GM23248 (cell line): ENCODE measurements at regions not wholly inside any gene's neighbourhood (a gene's known extent, or its start where the extent isn't known, plus 50 kb on each side); places are given as distances from the start of the nearest gene placed in this dataset.

Experiments
- DNase-seq: peaks from one replicate; pipeline ENCODE4 v3.0.0-alpha.2; 2015
- H2AFZ ChIP-seq: fragments of 200-600 bp; sonication (generic); 2 replicates; pipeline ENCODE4 v1.6.1; 2016; ENCODE audit warnings: antibody characterized with exemption
- H3F3A ChIP-seq: fragments of 200-600 bp; sonication (generic); 2 replicates; pipeline ENCODE4 v1.6.1; 2016; ENCODE audit warnings: mild to moderate bottlenecking, antibody characterized with exemption, mixed run types; ENCODE audit not compliant: insufficient read depth
- H3K27ac ChIP-seq: fragments of 200-600 bp; sonication (generic); 2 replicates; pipeline ENCODE4 v1.5.1; 2016; ENCODE audit warnings: mild to moderate bottlenecking
- H3K27me3 ChIP-seq: fragments of 200-600 bp; sonication (generic); replicated peaks from 2 replicates; pipeline ENCODE4 v1.6.1; 2016; ENCODE audit warnings: mild to moderate bottlenecking; ENCODE audit not compliant: insufficient read depth
- H3K36me3 ChIP-seq: fragments of 200-600 bp; sonication (generic); 2 replicates; pipeline ENCODE4 v1.6.1; 2016; ENCODE audit warnings: low read depth, mild to moderate bottlenecking
- H3K4me1 ChIP-seq: fragments of 200-600 bp; sonication (generic); 2 replicates; pipeline ENCODE4 v1.6.1; 2016; ENCODE audit warnings: mild to moderate bottlenecking; ENCODE audit not compliant: insufficient read depth
- H3K4me2 ChIP-seq: fragments of 200-600 bp; sonication (generic); one replicate; pipeline ENCODE4 v1.6.1; 2016; ENCODE audit warnings: mild to moderate bottlenecking; ENCODE audit not compliant: unreplicated experiment
- H3K4me3 ChIP-seq: fragments of 200-600 bp; sonication (generic); 2 replicates; pipeline ENCODE4 v1.5.1; 2016; ENCODE audit warnings: mild to moderate bottlenecking
- H3K79me2 ChIP-seq: fragments of 200-600 bp; sonication (generic); 2 replicates; pipeline ENCODE4 v1.6.1; 2016; ENCODE audit warnings: mild to moderate bottlenecking; ENCODE audit not compliant: insufficient read depth
- H3K9ac ChIP-seq: fragments of 200-600 bp; sonication (generic); 2 replicates; pipeline ENCODE4 v1.6.1; 2016; ENCODE audit warnings: mild to moderate bottlenecking
- H3K9me2 ChIP-seq: fragments of 200-600 bp; sonication (generic); 2 replicates; pipeline ENCODE4 v1.6.1; 2016; ENCODE audit warnings: mixed run types, mild to moderate bottlenecking, moderate library complexity; ENCODE audit not compliant: insufficient read depth
- H3K9me3 ChIP-seq: fragments of 200-600 bp; sonication (generic); one replicate; pipeline ENCODE4 v1.6.1; 2017; ENCODE audit warnings: low read depth
- H4K20me1 ChIP-seq: fragments of 200-600 bp; sonication (generic); 2 replicates; pipeline ENCODE4 v1.6.0; 2016; ENCODE audit not compliant: insufficient read depth
- EZH2 ChIP-seq: fragments of 200-600 bp; sonication (generic); IDR thresholded peaks from 2 replicates; pipeline ENCODE4 v1.6.1; 2018; ENCODE audit warnings: antibody characterized with exemption, mild to moderate bottlenecking; ENCODE audit not compliant: insufficient read depth, poor library complexity, severe bottlenecking
- EZH2phosphoT487 ChIP-seq: fragments of 200-600 bp; sonication (generic); IDR thresholded peaks from 2 replicates; pipeline ENCODE4 v1.6.1; 2018; ENCODE audit warnings: antibody characterized with exemption, moderate library complexity, mild to moderate bottlenecking, low read depth; ENCODE audit not compliant: insufficient read depth
- WGBS, 2 experiments: methylation state at CpG; one replicate each; pipeline ENCODE4 v1.1.6; 2015 to 2017; ENCODE audit warnings: low lambda C conversion rate in 2 of 2, low coverage in 1 of 2; ENCODE audit errors: missing lambda C conversion rate in 2 of 2; 5-methylcytosine and 5-hydroxymethylcytosine counted together
- in situ Hi-C: fragments of 300-500 bp; cut with MboI; formaldehyde crosslinking; loops from 2 replicates; pipeline ENCODE4 v1.15.0; 2020

GRCh38 chr5:107251151-107251550 is 419.6 kb downstream of the EFNA5 start:
- no peak for TF ChIP-seq EZH2phosphoT487
- TF ChIP-seq EZH2 = no peak
- no peak overlapping the region for H3K9ac ChIP-seq
- H3K9me2 ChIP-seq = no peaks in the 10 kb centered on the region
- no peaks in the 10 kb centered on the region for H3F3A ChIP-seq
- no peak overlapping the region for H3K4me2 ChIP-seq
- in situ Hi-C loops = no loop called here
- H3K27me3 ChIP-seq = peaks cover 3% of the 10 kb centered on the region; the same call in 1 of the 2 replicates
- 0 to 5% methylated on average over 2 of the region's 2 CpGs for WGBS, 2 experiments
- H3K4me1 ChIP-seq = no peaks in the 10 kb centered on the region
- no peak overlapping the region for H3K4me3 ChIP-seq
- H3K36me3 ChIP-seq = no peaks in the 10 kb centered on the region
- H2AFZ ChIP-seq = no peak overlapping the region
- no peaks in the 10 kb centered on the region for H3K79me2 ChIP-seq
- no peak overlapping the region for H3K27ac ChIP-seq
- no peaks in the 10 kb centered on the region for H4K20me1 ChIP-seq
- no peak for DNase-seq
- no peaks in the 10 kb centered on the region for H3K9me3 ChIP-seq

DNA sequence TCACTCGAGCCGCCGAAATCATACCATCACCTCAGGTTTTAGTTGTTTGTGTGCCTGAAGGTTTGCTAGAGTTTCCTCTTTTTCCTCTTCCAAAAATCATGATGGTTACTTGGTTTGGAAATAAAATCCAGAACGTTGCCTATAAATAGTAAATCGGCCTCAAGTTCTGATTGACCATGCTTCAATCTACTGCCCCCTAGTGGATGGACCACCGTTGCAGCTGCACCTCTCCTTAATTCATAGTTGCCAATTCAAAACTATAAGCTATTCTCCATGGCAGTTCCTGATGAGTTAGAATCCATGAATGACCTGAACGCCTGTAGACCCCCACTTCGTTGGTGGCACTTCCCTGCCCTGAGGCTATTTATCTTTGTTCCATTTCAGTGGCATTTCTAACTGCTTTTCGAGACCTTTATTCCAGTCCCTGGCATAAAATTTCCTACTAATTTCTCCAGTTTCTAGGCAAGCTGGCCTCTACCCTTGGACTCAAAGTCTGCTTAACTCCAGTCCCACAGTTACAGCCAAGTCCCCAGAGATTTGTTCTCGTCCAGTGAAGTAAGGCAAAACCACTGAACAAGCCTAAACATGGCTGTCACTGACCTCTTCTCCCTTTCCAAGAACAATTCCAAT is 422.6 kb downstream of the EFNA5 start:
- peak; percentile 25 for DNase-seq
- 33 to 36% methylated on average over 10 of the region's 10 CpGs for WGBS, 2 experiments

DNA sequence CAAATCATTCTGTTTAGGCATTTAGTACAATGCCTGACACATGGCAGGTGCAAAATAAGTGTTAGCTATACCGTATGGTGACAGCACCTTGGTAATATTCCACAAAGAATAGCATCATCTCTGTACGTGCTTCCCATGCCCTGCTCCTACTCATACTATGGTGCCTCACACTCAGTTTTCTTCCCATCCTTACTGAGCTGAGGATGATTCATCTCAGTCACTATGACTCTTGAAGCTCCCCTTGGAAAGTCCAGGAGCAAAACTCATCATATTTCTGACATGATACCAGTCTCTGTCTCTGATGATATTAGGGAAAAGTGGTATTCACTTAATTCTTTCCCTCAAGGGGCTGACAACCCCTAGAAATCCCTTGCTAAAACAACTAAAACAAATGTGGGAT is 423.3 kb downstream of the EFNA5 start:
- H3K4me2 ChIP-seq = no peak overlapping the region
- H3K9me3 ChIP-seq = no peaks in the 10 kb centered on the region
- H3K9me2 ChIP-seq = no peaks in the 10 kb centered on the region
- WGBS, 2 experiments = 51 to 61% methylated on average over 2 of the region's 2 CpGs
- no peaks in the 10 kb centered on the region for H3K79me2 ChIP-seq
- H3K4me3 ChIP-seq = no peak overlapping the region
- peaks cover 3% of the 10 kb centered on the region; the same call in 1 of the 2 replicates for H3K27me3 ChIP-seq
- H3K36me3 ChIP-seq = no peaks in the 10 kb centered on the region
- TF ChIP-seq EZH2 (no peak), EZH2phosphoT487 (no peak)
- no peak overlapping the region for H2AFZ ChIP-seq
- in situ Hi-C loops = no loop called here
- H4K20me1 ChIP-seq = no peaks in the 10 kb centered on the region
- H3K27ac ChIP-seq = no peak overlapping the region
- no peaks in the 10 kb centered on the region for H3K4me1 ChIP-seq
- peak; percentile 6 for DNase-seq
- H3K9ac ChIP-seq = no peak overlapping the region
- H3F3A ChIP-seq = no peaks in the 10 kb centered on the region

More for the DNA sequence above, 422.6 kb downstream of the EFNA5 start:
- no peaks in the 10 kb centered on the region for H4K20me1 ChIP-seq
- H3K79me2 ChIP-seq = no peaks in the 10 kb centered on the region
- H3F3A ChIP-seq = no peaks in the 10 kb centered on the region
- no peak overlapping the region for H3K4me2 ChIP-seq
- TF ChIP-seq EZH2phosphoT487 = no peak
- no peak for TF ChIP-seq EZH2
- H3K4me1 ChIP-seq = no peaks in the 10 kb centered on the region
- no peak overlapping the region for H2AFZ ChIP-seq
- in situ Hi-C loops = no loop called here
- H3K27ac ChIP-seq = no peak overlapping the region
- H3K4me3 ChIP-seq = no peak overlapping the region
- no peaks in the 10 kb centered on the region for H3K36me3 ChIP-seq
- H3K27me3 ChIP-seq = peaks cover 3% of the 10 kb centered on the region; the same call in 1 of the 2 replicates
- no peaks in the 10 kb centered on the region for H3K9me3 ChIP-seq
- H3K9ac ChIP-seq = no peak overlapping the region
- H3K9me2 ChIP-seq = no peaks in the 10 kb centered on the region

- in situ Hi-C loops = no loop called here
- Histone ChIP-seq H3K4me1 (no peaks in the 10 kb centered on the region), H2AFZ (no peak overlapping the region), H3F3A (no peaks in the 10 kb centered on the region), H3K9me3 (no peaks in the 10 kb centered on the region), H4K20me1 (no peaks in the 10 kb centered on the region), H3K36me3 (no peaks in the 10 kb centered on the region), H3K4me2 (no peak overlapping the region), H3K4me3 (no peak overlapping the region), H3K9ac (no peak overlapping the region), H3K27me3 (no peaks in the 10 kb centered on the region), H3K27ac (no peak overlapping the region), H3K9me2 (no peaks in the 10 kb centered on the region), H3K79me2 (no peaks in the 10 kb centered on the region)
- WGBS, 2 experiments = 37 to 53% methylated on average over 3 of the region's 3 CpGs
- no peak for TF ChIP-seq EZH2phosphoT487
- TF ChIP-seq EZH2 = no peak
- no peak for DNase-seq
These were observed 427.5 kb downstream of the EFNA5 start for GRCh38 chr5:107243220-107243579.
